GM18526 (cell line): ENCODE measurements at regions not wholly inside any gene's neighbourhood (a gene's known extent, or its start where the extent isn't known, plus 50 kb on each side); places are given as distances from the start of the nearest gene placed in this dataset.
A peak's percentile ranks its signal among the peaks of the same experiment; 100 is the strongest.

Source experiments
- POLR2A ChIP-seq: IDR thresholded peaks from 3 replicates; pipeline ENCODE4 v1.6.1; 2011; ENCODE audit not compliant: insufficient read length; ENCODE audit errors: extremely low read depth

GRCh38 chr3:177359593-177360357, 162.5 kb upstream of the TBL1XR1 start:
- peak; percentile 20 for TF ChIP-seq POLR2A

- no peak for TF ChIP-seq POLR2A
These were observed 164.0 kb upstream of the TBL1XR1 start for GRCh38 chr3:177361081-177361938.

GRCh38 chr3:177362626-177363025, 165.3 kb upstream of the TBL1XR1 start:
- TF ChIP-seq POLR2A, result no peak

GRCh38 chr3:177364236-177364635, 167.0 kb upstream of the TBL1XR1 start:
- no peak for TF ChIP-seq POLR2A

- no peak for TF ChIP-seq POLR2A
These were observed 170.5 kb upstream of the TBL1XR1 start for GRCh38 chr3:177367788-177368187.

- no peak for TF ChIP-seq POLR2A
These were observed 173.1 kb upstream of the TBL1XR1 start for GRCh38 chr3:177370246-177370822.

- no peak for TF ChIP-seq POLR2A
These were observed 173.9 kb upstream of the TBL1XR1 start for GRCh38 chr3:177371146-177371545.

GRCh38 chr3:177371888-177372287, 174.6 kb upstream of the TBL1XR1 start:
- no peak for TF ChIP-seq POLR2A

GRCh38 chr3:177374323-177374722, 177.0 kb upstream of the TBL1XR1 start:
- TF ChIP-seq POLR2A, result no peak

GRCh38 chr3:177375316-177375715, 178.0 kb upstream of the TBL1XR1 start:
- no peak for TF ChIP-seq POLR2A

GRCh38 chr3:177377166-177377565, 179.9 kb upstream of the TBL1XR1 start:
- no peak for TF ChIP-seq POLR2A

GRCh38 chr3:177378168-177378567, 180.9 kb upstream of the TBL1XR1 start:
- no peak for TF ChIP-seq POLR2A

GRCh38 chr3:177379045-177379444, 181.8 kb upstream of the TBL1XR1 start:
- no peak for TF ChIP-seq POLR2A

- TF ChIP-seq POLR2A, result no peak
These were observed 183.8 kb upstream of the TBL1XR1 start for GRCh38 chr3:177381070-177381469.

- no peak for TF ChIP-seq POLR2A
These were observed 185.7 kb upstream of the TBL1XR1 start for GRCh38 chr3:177382944-177383343.

GRCh38 chr3:177385186-177385585, 187.9 kb upstream of the TBL1XR1 start:
- no peak for TF ChIP-seq POLR2A

- no peak for TF ChIP-seq POLR2A
These were observed 188.6 kb upstream of the TBL1XR1 start for GRCh38 chr3:177385831-177386301.
